IMR-90 (cell line): ENCODE measurements at regions not wholly inside any gene's neighbourhood (a gene's known extent, or its start where the extent isn't known, plus 50 kb on each side); places are given as distances from the start of the nearest gene placed in this dataset.

Source experiments
- POLR2A ChIP-seq: IDR thresholded peaks from 2 replicates; pipeline ENCODE4 v1.6.1; 2012; ENCODE audit warnings: mild to moderate bottlenecking, low read depth, low read length
- TF ChIP-seq, protein P1 (sequence below): conservative IDR thresholded peaks from 2 replicates; pipeline ENCODE4 v1.5.1; 2012; ENCODE audit warnings: mild to moderate bottlenecking, low read depth, low read length, improper control_type of control experiment

DNA sequence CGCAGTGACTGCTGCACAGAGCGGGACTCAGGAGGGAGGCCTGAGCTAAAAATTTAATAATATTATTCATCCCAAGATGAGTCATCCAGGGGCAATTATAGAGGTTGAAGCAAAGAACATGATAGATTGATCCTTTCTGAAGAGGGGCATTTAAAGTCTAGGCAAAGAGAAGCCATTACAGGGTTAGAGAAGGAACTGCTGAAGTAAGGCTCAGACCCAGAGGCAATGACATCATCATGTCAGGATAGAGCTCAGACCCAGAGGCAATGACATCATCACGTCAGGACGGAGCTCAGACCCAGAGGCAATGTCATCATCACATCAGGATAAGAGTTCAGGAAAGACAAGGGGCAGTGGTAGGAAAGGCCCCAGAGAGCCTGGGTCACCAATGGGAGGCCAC is 184.0 kb downstream of the TMEM18 start:
- TF ChIP-seq, protein P1, sequence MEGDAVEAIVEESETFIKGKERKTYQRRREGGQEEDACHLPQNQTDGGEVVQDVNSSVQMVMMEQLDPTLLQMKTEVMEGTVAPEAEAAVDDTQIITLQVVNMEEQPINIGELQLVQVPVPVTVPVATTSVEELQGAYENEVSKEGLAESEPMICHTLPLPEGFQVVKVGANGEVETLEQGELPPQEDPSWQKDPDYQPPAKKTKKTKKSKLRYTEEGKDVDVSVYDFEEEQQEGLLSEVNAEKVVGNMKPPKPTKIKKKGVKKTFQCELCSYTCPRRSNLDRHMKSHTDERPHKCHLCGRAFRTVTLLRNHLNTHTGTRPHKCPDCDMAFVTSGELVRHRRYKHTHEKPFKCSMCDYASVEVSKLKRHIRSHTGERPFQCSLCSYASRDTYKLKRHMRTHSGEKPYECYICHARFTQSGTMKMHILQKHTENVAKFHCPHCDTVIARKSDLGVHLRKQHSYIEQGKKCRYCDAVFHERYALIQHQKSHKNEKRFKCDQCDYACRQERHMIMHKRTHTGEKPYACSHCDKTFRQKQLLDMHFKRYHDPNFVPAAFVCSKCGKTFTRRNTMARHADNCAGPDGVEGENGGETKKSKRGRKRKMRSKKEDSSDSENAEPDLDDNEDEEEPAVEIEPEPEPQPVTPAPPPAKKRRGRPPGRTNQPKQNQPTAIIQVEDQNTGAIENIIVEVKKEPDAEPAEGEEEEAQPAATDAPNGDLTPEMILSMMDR, result no peak
- TF ChIP-seq POLR2A, result no peak
